GM23248 (cell line): ENCODE measurements at regions not wholly inside any gene's neighbourhood (a gene's known extent, or its start where the extent isn't known, plus 50 kb on each side); places are given as distances from the start of the nearest gene placed in this dataset.

Experiments used
- DNase-seq: peaks from one replicate; pipeline ENCODE4 v3.0.0-alpha.2; 2015
- H2AFZ ChIP-seq: fragments of 200-600 bp; sonication (generic); 2 replicates; pipeline ENCODE4 v1.6.1; 2016; ENCODE audit warnings: antibody characterized with exemption
- H3F3A ChIP-seq: fragments of 200-600 bp; sonication (generic); 2 replicates; pipeline ENCODE4 v1.6.1; 2016; ENCODE audit warnings: mild to moderate bottlenecking, antibody characterized with exemption, mixed run types; ENCODE audit not compliant: insufficient read depth
- H3K27ac ChIP-seq: fragments of 200-600 bp; sonication (generic); 2 replicates; pipeline ENCODE4 v1.5.1; 2016; ENCODE audit warnings: mild to moderate bottlenecking
- H3K27me3 ChIP-seq: fragments of 200-600 bp; sonication (generic); replicated peaks from 2 replicates; pipeline ENCODE4 v1.6.1; 2016; ENCODE audit warnings: mild to moderate bottlenecking; ENCODE audit not compliant: insufficient read depth
- H3K36me3 ChIP-seq: fragments of 200-600 bp; sonication (generic); 2 replicates; pipeline ENCODE4 v1.6.1; 2016; ENCODE audit warnings: low read depth, mild to moderate bottlenecking
- H3K4me1 ChIP-seq: fragments of 200-600 bp; sonication (generic); 2 replicates; pipeline ENCODE4 v1.6.1; 2016; ENCODE audit warnings: mild to moderate bottlenecking; ENCODE audit not compliant: insufficient read depth
- H3K4me2 ChIP-seq: fragments of 200-600 bp; sonication (generic); one replicate; pipeline ENCODE4 v1.6.1; 2016; ENCODE audit warnings: mild to moderate bottlenecking; ENCODE audit not compliant: unreplicated experiment
- H3K4me3 ChIP-seq: fragments of 200-600 bp; sonication (generic); 2 replicates; pipeline ENCODE4 v1.5.1; 2016; ENCODE audit warnings: mild to moderate bottlenecking
- H3K79me2 ChIP-seq: fragments of 200-600 bp; sonication (generic); 2 replicates; pipeline ENCODE4 v1.6.1; 2016; ENCODE audit warnings: mild to moderate bottlenecking; ENCODE audit not compliant: insufficient read depth
- H3K9ac ChIP-seq: fragments of 200-600 bp; sonication (generic); 2 replicates; pipeline ENCODE4 v1.6.1; 2016; ENCODE audit warnings: mild to moderate bottlenecking
- H3K9me2 ChIP-seq: fragments of 200-600 bp; sonication (generic); 2 replicates; pipeline ENCODE4 v1.6.1; 2016; ENCODE audit warnings: mixed run types, mild to moderate bottlenecking, moderate library complexity; ENCODE audit not compliant: insufficient read depth
- H3K9me3 ChIP-seq: fragments of 200-600 bp; sonication (generic); one replicate; pipeline ENCODE4 v1.6.1; 2017; ENCODE audit warnings: low read depth
- H4K20me1 ChIP-seq: fragments of 200-600 bp; sonication (generic); 2 replicates; pipeline ENCODE4 v1.6.0; 2016; ENCODE audit not compliant: insufficient read depth
- EZH2 ChIP-seq: fragments of 200-600 bp; sonication (generic); IDR thresholded peaks from 2 replicates; pipeline ENCODE4 v1.6.1; 2018; ENCODE audit warnings: antibody characterized with exemption, mild to moderate bottlenecking; ENCODE audit not compliant: insufficient read depth, poor library complexity, severe bottlenecking
- EZH2phosphoT487 ChIP-seq: fragments of 200-600 bp; sonication (generic); IDR thresholded peaks from 2 replicates; pipeline ENCODE4 v1.6.1; 2018; ENCODE audit warnings: antibody characterized with exemption, moderate library complexity, mild to moderate bottlenecking, low read depth; ENCODE audit not compliant: insufficient read depth
- WGBS, 2 experiments: methylation state at CpG; one replicate each; pipeline ENCODE4 v1.1.6; 2015 to 2017; ENCODE audit warnings: low lambda C conversion rate in 2 of 2, low coverage in 1 of 2; ENCODE audit errors: missing lambda C conversion rate in 2 of 2; 5-methylcytosine and 5-hydroxymethylcytosine counted together
- in situ Hi-C: fragments of 300-500 bp; cut with MboI; formaldehyde crosslinking; loops from 2 replicates; pipeline ENCODE4 v1.15.0; 2020

DNA sequence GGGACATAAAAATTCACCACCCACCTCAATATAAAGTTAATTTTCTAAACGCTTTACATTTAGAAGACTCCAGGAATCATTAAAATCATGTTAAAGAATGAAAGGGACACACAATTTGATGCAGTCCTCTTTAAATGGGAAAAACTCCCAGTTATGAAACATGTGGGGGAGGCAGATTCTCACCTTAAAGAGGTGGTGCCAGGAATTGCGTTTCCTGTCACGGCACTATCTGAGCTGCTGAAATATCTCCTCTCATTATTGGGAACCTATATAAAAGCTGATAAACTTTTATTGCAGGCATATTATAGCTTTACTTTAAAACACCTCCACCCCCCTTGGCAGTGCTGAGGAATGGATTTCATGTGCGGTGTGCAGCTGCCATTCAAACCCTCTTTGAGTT is 94.8 kb upstream of the SORCS3 start:
- no peak for TF ChIP-seq EZH2
- TF ChIP-seq EZH2phosphoT487, result no peak
- H4K20me1 ChIP-seq, result no peaks in the 10 kb centered on the region
- H3K4me1 ChIP-seq, result no peaks in the 10 kb centered on the region
- DNase-seq, result no peak
- H3K27me3 ChIP-seq, result 0 out of 2 replicates have a peak, but pooled peaks cover 4% of the 10 kb centered on the region
- WGBS, 2 experiments, result 65 to 71% methylated on average over 4 of the region's 4 CpGs
- H3K27ac ChIP-seq, result no peak overlapping the region
- in situ Hi-C loops, result no loop called here
- no peak overlapping the region for H3K9ac ChIP-seq
- no peak overlapping the region for H2AFZ ChIP-seq
- no peaks in the 10 kb centered on the region for H3K36me3 ChIP-seq
- no peaks in the 10 kb centered on the region for H3F3A ChIP-seq
- H3K9me2 ChIP-seq, result no peaks in the 10 kb centered on the region
- no peaks in the 10 kb centered on the region for H3K9me3 ChIP-seq
- no peak overlapping the region for H3K4me3 ChIP-seq
- H3K4me2 ChIP-seq, result no peak overlapping the region
- no peaks in the 10 kb centered on the region for H3K79me2 ChIP-seq

- H3F3A ChIP-seq, result no peaks in the 10 kb centered on the region
- no peaks in the 10 kb centered on the region for H3K9me3 ChIP-seq
- H3K36me3 ChIP-seq, result no peaks in the 10 kb centered on the region
- H3K9me2 ChIP-seq, result no peaks in the 10 kb centered on the region
- in situ Hi-C loops, result no loop called here
- no peak overlapping the region for H3K9ac ChIP-seq
- TF ChIP-seq EZH2, result no peak
- TF ChIP-seq EZH2phosphoT487, result no peak
- H4K20me1 ChIP-seq, result no peaks in the 10 kb centered on the region
- DNase-seq, result no peak
- H3K4me3 ChIP-seq, result no peak overlapping the region
- no peaks in the 10 kb centered on the region for H3K4me1 ChIP-seq
- whole genome bisulfite sequencing, 2 experiments, result 29 to 39% methylated on average over 3 of the region's 3 CpGs
- no peak overlapping the region for H2AFZ ChIP-seq
- H3K27me3 ChIP-seq, result 0 out of 2 replicates have a peak, but pooled peaks cover 4% of the 10 kb centered on the region
- H3K4me2 ChIP-seq, result no peak overlapping the region
- H3K27ac ChIP-seq, result no peak overlapping the region
- no peaks in the 10 kb centered on the region for H3K79me2 ChIP-seq
Observed at GRCh38 chr10:104546756-104547155, 94.3 kb upstream of the SORCS3 start.

GRCh38 chr10:104548090-104548489 is 93.0 kb upstream of the SORCS3 start:
- no peaks in the 10 kb centered on the region for H3K9me2 ChIP-seq
- peaks cover 4% of the 10 kb centered on the region; the same call in 1 of the 2 replicates for H3K27me3 ChIP-seq
- TF ChIP-seq EZH2 (no peak), EZH2phosphoT487 (no peak)
- no peaks in the 10 kb centered on the region for H4K20me1 ChIP-seq
- no peaks in the 10 kb centered on the region for H3K79me2 ChIP-seq
- H3K36me3 ChIP-seq, result no peaks in the 10 kb centered on the region
- H2AFZ ChIP-seq, result no peak overlapping the region
- no peak overlapping the region for H3K9ac ChIP-seq
- WGBS, 2 experiments, result 29 to 35% methylated on average over 2 of the region's 2 CpGs
- H3K4me2 ChIP-seq, result no peak overlapping the region
- peak; percentile 50 for DNase-seq
- H3K9me3 ChIP-seq, result no peaks in the 10 kb centered on the region
- H3F3A ChIP-seq, result no peaks in the 10 kb centered on the region
- H3K27ac ChIP-seq, result no peak overlapping the region
- H3K4me3 ChIP-seq, result no peak overlapping the region
- in situ Hi-C loops, result no loop called here
- H3K4me1 ChIP-seq, result no peaks in the 10 kb centered on the region

DNA sequence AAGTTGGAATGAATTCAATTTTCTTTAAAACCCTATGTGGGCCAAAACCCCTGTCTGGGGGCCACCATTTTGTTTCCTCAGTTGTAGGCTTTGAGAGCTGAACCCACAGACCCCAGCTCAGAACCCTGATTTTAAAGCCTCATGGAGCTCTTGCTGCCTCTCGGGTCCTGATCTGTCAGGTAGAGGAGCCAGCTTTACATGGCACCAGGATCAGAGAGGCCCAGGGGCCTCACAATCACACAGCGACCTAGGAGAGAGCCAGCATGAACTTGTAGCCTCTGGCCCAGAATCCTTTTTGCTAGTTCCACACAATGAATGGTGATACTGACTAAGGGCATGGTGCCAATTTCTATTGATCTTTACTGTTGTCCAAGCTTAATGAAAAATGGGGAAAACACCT is 84.3 kb upstream of the SORCS3 start:
- DNase-seq, result no peak

GRCh38 chr10:104557966-104558365 is 83.1 kb upstream of the SORCS3 start:
- in situ Hi-C loops, result no loop called here
- no peaks in the 10 kb centered on the region for H3K9me3 ChIP-seq
- H3K79me2 ChIP-seq, result no peaks in the 10 kb centered on the region
- H3K4me3 ChIP-seq, result no peak overlapping the region
- no peak overlapping the region for H2AFZ ChIP-seq
- H3K27me3 ChIP-seq, result no peaks in the 10 kb centered on the region
- no peaks in the 10 kb centered on the region for H3K36me3 ChIP-seq
- no peak overlapping the region for H3K9ac ChIP-seq
- no peak overlapping the region for H3K4me2 ChIP-seq
- H3K27ac ChIP-seq, result no peak overlapping the region
- no peaks in the 10 kb centered on the region for H4K20me1 ChIP-seq
- no peaks in the 10 kb centered on the region for H3F3A ChIP-seq
- WGBS, 2 experiments, result 61 to 65% methylated on average over 6 of the region's 6 CpGs
- no peaks in the 10 kb centered on the region for H3K9me2 ChIP-seq
- no peak for DNase-seq
- TF ChIP-seq EZH2phosphoT487 (no peak), EZH2 (no peak)
- peaks cover 7% of the 10 kb centered on the region for H3K4me1 ChIP-seq

More for the DNA sequence above, 84.3 kb upstream of the SORCS3 start:
- Histone ChIP-seq H3K9me2 (no peaks in the 10 kb centered on the region), H2AFZ (no peak overlapping the region), H4K20me1 (no peaks in the 10 kb centered on the region), H3K79me2 (no peaks in the 10 kb centered on the region), H3K4me1 (peaks cover 7% of the 10 kb centered on the region), H3K9ac (no peak overlapping the region), H3K36me3 (no peaks in the 10 kb centered on the region), H3K9me3 (no peaks in the 10 kb centered on the region), H3K4me2 (no peak overlapping the region), H3K27ac (no peak overlapping the region), H3F3A (no peaks in the 10 kb centered on the region), H3K4me3 (no peak overlapping the region), H3K27me3 (no peaks in the 10 kb centered on the region; the same call in 1 of the 2 replicates)
- in situ Hi-C loops, result no loop called here
- no peak for TF ChIP-seq EZH2phosphoT487
- no peak for TF ChIP-seq EZH2
- WGBS, 2 experiments, result 27 to 44% methylated on average over 2 of the region's 2 CpGs
